ENCODE measurements at regions not wholly inside any gene's neighbourhood (a gene's known extent, or its start where the extent isn't known, plus 50 kb on each side); places are given as distances from the start of the nearest gene placed in this dataset.

GRCh38 chr6:153862139-153862538, 176.9 kb upstream of the OPRM1 start (continued):
- TF ChIP-seq BACH2 (CRISPR knock-in tag; IDR thresholded peaks at IDR 0.05; ENCODE audit: borderline replicate concordance), result no peak
- TF ChIP-seq TOX (CRISPR knock-in tag; IDR thresholded peaks at IDR 0.05; ENCODE audit: borderline replicate concordance), result no peak
- no peak for TF ChIP-seq ESRRG (CRISPR knock-in tag; IDR thresholded peaks at IDR 0.05)
- no peak for TF ChIP-seq OSR1 (CRISPR knock-in tag; IDR thresholded peaks at IDR 0.05)
- TF ChIP-seq PPARA (CRISPR knock-in tag; IDR thresholded peaks at IDR 0.05; ENCODE audit: borderline replicate concordance), result no peak
- TF ChIP-seq TCF4 (CRISPR knock-in tag; IDR thresholded peaks at IDR 0.05; ENCODE audit: borderline replicate concordance), result no peak

DNA sequence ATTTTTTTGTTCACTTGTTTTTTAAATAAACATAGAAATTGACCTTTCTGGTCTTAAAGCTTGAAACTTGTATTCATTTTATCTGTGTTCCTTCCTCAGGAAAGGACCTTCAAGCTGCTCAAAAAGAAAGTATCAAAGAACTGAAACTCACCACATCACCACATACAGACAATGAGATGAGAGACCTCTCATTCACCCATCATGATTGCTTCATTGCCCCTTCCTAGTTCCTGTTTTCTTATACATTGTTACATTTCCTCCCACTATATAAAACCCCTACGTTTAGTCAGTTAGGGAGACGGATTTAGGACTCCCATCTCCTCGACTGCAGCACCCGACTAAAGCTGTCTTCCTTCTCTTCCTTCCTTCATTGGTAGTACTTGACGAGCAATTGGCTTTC, 180.5 kb upstream of the OPRM1 start:
- no peak for TF ChIP-seq GLIS3 (CRISPR knock-in tag; IDR thresholded peaks at IDR 0.05)
- TF ChIP-seq, protein P1, sequence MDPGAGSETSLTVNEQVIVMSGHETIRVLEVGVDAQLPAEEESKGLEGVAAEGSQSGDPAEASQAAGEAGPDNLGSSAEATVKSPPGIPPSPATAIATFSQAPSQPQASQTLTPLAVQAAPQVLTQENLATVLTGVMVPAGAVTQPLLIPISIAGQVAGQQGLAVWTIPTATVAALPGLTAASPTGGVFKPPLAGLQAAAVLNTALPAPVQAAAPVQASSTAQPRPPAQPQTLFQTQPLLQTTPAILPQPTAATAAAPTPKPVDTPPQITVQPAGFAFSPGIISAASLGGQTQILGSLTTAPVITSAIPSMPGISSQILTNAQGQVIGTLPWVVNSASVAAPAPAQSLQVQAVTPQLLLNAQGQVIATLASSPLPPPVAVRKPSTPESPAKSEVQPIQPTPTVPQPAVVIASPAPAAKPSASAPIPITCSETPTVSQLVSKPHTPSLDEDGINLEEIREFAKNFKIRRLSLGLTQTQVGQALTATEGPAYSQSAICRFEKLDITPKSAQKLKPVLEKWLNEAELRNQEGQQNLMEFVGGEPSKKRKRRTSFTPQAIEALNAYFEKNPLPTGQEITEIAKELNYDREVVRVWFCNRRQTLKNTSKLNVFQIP (CRISPR knock-in tag; IDR thresholded peaks at IDR 0.05; ENCODE audit: borderline replicate concordance, low read depth), result no peak
- no peak for TF ChIP-seq TSHZ2 (CRISPR knock-in tag; IDR thresholded peaks at IDR 0.05)
- TF ChIP-seq, protein P2, sequence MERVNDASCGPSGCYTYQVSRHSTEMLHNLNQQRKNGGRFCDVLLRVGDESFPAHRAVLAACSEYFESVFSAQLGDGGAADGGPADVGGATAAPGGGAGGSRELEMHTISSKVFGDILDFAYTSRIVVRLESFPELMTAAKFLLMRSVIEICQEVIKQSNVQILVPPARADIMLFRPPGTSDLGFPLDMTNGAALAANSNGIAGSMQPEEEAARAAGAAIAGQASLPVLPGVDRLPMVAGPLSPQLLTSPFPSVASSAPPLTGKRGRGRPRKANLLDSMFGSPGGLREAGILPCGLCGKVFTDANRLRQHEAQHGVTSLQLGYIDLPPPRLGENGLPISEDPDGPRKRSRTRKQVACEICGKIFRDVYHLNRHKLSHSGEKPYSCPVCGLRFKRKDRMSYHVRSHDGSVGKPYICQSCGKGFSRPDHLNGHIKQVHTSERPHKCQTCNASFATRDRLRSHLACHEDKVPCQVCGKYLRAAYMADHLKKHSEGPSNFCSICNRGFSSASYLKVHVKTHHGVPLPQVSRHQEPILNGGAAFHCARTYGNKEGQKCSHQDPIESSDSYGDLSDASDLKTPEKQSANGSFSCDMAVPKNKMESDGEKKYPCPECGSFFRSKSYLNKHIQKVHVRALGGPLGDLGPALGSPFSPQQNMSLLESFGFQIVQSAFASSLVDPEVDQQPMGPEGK (CRISPR knock-in tag; IDR thresholded peaks at IDR 0.05; ENCODE audit: borderline replicate concordance), result no peak
- no peak for TF ChIP-seq ZC3H10 (CRISPR knock-in tag; IDR thresholded peaks at IDR 0.05)
- no peak for TF ChIP-seq ZNF70 (CRISPR knock-in tag; IDR thresholded peaks at IDR 0.05)
- TF ChIP-seq PPARA (CRISPR knock-in tag; IDR thresholded peaks at IDR 0.05; ENCODE audit: borderline replicate concordance), result no peak
- ATAC-seq, result no peak

DNA sequence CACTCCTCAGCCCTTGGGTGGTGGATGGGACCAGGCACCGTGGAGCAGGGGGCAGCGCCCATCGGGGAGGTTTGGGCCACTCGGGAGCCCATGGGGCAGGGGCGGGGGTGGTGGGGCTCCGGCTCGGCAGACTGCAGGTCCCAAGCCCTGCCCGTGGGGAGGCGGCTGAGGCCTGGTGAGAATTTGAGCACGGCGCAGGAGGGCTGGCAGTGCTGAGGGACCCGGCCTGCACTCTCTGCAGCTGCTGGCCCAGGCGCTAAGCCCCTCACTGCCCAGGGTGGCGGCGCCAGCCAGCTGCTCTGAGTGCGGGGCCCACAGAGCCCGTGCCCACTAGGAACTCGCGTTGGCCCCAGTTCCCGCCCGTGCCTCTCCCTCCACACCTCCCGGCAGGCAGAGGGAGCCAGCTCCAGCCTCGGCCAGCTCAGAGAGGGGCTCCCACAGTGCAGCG, 182.1 kb upstream of the OPRM1 start:
- no peak for ATAC-seq
- TF ChIP-seq ZFP3 (CRISPR knock-in tag; IDR thresholded peaks at IDR 0.05) (no peak), ZC3H10 (CRISPR knock-in tag; IDR thresholded peaks at IDR 0.05) (no peak), CSRNP3 (CRISPR knock-in tag; IDR thresholded peaks at IDR 0.05) (no peak), TCF4 (CRISPR knock-in tag; IDR thresholded peaks at IDR 0.05; ENCODE audit: borderline replicate concordance) (no peak), ARNTL (CRISPR knock-in tag; IDR thresholded peaks at IDR 0.05; ENCODE audit: borderline replicate concordance, low read depth) (no peak), RARB (CRISPR knock-in tag; IDR thresholded peaks at IDR 0.05) (no peak), TOX (CRISPR knock-in tag; IDR thresholded peaks at IDR 0.05; ENCODE audit: borderline replicate concordance) (no peak), ZNF8 (CRISPR knock-in tag; IDR thresholded peaks at IDR 0.05) (no peak)
- TF ChIP-seq, protein P3, sequence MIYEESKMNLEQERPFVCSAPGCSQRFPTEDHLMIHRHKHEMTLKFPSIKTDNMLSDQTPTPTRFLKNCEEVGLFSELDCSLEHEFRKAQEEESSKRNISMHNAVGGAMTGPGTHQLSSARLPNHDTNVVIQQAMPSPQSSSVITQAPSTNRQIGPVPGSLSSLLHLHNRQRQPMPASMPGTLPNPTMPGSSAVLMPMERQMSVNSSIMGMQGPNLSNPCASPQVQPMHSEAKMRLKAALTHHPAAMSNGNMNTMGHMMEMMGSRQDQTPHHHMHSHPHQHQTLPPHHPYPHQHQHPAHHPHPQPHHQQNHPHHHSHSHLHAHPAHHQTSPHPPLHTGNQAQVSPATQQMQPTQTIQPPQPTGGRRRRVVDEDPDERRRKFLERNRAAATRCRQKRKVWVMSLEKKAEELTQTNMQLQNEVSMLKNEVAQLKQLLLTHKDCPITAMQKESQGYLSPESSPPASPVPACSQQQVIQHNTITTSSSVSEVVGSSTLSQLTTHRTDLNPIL (CRISPR knock-in tag; IDR thresholded peaks at IDR 0.05; ENCODE audit: low read depth), result no peak
- TF ChIP-seq, protein P1 (CRISPR knock-in tag; IDR thresholded peaks at IDR 0.05; ENCODE audit: borderline replicate concordance, low read depth), result no peak
